Central memory CD4-positive, alpha-beta T cell (primary cell): ENCODE measurements at regions not wholly inside any gene's neighbourhood (a gene's known extent, or its start where the extent isn't known, plus 50 kb on each side); places are given as distances from the start of the nearest gene placed in this dataset.

ENCODE experiments used
- DNase-seq: peaks from one replicate; pipeline ENCODE4 v3.0.0; 2022

- no peak for DNase-seq
Observed at GRCh38 chr13:22253107-22253506, 582.2 kb downstream of the FGF9 start.

GRCh38 chr13:22256111-22256639 lies 585.3 kb downstream of the FGF9 start:
- no peak for DNase-seq

DNA sequence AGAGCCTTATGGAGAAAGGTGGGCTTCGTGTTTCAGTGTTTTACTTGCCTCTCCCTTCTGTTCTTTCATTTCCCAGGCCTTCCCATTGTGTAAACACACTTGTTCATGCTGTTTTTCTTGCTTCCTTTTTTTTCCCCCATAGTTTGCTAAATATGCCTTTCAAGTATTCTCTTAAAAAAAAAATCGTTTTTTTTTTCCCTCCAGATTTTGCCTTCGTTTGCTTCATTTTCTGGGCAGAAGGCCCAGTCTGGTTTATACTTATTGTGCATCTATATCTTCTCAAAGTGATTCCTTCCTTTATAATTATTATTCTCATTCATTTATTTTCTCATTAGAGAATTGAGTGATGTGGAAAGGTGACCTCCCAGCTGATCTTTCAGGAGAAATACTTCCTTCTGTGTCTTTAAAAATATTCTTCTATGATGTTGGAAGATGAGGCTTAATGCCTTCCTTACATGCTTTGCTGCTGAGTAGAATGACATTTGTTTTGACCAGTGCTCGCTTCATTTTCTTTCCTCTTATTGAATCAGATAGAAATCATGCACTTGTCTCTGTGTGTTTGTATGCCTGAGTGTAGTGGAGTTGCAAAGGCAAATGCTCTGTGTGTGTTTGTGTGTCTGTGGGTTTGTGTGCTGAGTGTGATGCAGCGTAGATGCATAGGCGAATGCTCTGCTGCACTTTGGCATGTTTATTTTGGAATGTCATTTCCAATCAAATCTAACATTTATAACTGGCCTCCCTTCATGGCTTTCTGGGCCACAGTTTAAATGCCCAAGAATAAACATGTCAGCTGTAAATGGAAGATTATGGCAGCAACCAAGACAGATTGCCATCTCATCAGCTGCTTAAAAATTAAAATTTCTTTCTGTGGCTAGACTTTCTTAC lies 591.4 kb downstream of the FGF9 start:
- no peak for DNase-seq

DNA sequence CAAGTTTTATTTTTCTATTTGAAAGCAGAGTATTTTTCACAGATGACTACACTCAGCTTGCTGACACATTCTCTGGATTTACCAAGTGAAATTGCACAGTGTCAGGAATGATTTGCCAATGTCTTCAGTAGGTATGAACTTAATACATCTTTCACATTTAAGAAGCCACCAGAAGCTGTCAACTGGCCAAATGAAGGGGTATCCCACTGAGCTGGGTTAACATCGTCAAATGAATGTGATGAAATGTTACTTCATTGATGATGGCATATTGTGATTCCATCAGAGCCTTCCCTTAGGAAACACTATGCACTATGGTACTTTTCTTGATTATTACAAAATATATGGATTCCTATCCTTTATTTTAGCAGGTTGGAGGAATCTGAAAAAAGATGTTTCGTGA lies 592.3 kb downstream of the FGF9 start:
- DNase-seq = no peak

- DNase-seq = no peak
Observed at GRCh38 chr13:22265563-22265962, 594.7 kb downstream of the FGF9 start.

DNA sequence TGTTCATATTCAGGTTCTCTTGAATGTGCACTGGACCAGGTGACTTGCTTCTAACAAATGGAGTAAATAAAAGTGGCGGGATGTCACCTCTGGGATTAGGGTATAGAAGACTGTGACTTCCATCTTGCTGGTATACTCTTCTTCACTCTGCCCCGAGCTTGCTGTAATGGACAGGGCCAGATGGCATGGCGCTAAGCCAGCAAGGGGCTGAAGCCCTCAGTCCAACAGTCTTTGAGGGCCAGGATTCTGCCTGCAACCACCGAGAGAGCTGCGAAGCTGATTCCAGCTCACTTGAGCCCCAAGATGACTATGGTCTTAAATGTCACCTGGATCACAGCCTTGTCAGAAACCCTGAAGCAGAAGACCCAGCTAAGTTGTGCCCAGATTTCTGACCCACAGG lies 600.0 kb downstream of the FGF9 start:
- DNase-seq = no peak

- DNase-seq = no peak
Observed at GRCh38 chr13:22271903-22272302, 601.0 kb downstream of the FGF9 start.

- no peak for DNase-seq
Observed at GRCh38 chr13:22275393-22275792, 604.5 kb downstream of the FGF9 start.

DNA sequence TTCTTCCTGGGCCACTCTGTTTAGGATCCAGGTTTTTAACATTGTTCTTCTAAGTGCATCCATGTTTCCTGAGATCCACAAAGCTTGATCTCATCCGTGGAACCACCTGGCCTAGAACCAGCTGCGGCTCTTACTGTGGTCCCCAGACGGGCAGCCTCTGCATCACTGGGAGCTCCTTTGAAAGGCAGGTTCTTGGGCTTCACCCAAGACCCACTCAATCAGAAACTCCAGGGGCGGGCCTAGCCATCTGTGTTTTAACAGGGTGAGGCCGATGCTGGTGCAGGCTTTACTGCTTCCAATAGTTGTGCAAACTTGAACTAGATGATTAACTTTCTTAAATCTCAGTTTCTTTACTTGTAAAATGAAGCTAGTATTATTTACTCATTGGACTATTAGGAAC lies 605.7 kb downstream of the FGF9 start:
- DNase-seq = no peak

DNA sequence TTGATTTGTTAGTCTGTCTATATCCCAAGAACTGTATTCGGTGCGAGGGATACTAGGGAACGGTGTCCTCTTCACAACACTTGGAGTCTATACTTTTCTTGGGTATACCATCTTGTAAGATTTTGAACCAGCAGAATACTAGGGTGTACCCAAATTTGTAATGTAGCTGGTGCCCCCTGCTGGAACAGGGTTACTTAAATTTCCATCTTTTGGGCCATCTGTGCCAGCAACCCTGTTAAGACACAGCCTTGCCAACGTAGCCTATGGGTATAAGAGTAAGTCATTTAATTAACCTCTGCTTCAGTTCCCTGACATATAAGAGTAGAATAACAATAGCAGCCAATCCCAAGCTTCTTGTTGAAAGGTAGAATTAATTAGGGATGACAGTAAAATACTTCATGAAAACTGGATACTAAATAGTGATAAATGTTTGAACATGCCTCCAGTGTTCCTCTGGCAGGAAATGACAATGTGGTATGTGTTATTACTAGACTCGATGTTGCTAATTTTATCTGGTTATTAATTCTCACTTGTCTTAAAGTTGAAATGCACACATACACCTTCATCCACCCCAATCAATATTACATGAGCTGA lies 607.6 kb downstream of the FGF9 start:
- peak; percentile 44 for DNase-seq

GRCh38 chr13:22285867-22286266 lies 615.0 kb downstream of the FGF9 start:
- no peak for DNase-seq

- DNase-seq = no peak
Observed at GRCh38 chr13:22286338-22286737, 615.5 kb downstream of the FGF9 start.

- DNase-seq = no peak
Observed at GRCh38 chr13:22287343-22287920, 616.6 kb downstream of the FGF9 start.

DNA sequence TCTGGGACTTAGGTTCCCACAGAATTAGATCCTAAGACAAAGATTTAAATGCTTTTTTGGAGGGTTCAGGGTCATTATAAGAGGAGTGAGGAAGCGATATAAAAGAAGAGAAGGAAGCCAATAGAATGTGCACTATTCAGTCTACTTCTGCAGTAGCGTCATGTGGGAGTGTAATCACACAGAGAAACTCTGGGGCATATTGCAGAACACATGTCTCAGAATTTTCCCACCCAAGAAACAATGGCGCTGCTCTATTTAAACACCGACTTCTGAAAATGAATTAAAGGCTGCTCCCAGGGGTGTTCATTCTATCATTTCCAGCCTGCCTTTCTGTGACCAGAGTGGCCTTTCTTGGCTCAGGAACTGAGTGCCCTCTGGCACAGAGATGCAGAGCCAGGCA lies 617.6 kb downstream of the FGF9 start:
- no peak for DNase-seq

DNA sequence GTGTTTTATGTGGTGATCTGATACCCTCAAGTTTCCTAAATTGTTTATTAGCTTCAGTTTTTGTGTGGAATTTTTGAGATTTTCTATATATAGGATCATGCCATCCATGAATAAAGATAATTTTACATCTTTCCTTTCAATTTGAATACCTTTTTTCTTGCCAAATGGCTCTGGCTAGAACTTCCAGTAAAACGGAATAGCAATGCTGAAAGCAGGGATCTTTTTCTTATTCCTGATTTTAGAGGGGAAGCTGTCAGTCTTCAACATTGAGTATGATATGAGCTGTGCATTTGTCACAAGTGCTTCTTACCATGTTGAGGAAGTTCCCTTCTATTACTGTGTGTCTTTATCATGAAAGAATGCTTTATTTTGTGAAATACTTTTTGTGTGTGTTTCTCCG lies 618.8 kb downstream of the FGF9 start:
- no peak for DNase-seq

GRCh38 chr13:22298530-22298929 lies 627.7 kb downstream of the FGF9 start:
- DNase-seq = no peak

DNA sequence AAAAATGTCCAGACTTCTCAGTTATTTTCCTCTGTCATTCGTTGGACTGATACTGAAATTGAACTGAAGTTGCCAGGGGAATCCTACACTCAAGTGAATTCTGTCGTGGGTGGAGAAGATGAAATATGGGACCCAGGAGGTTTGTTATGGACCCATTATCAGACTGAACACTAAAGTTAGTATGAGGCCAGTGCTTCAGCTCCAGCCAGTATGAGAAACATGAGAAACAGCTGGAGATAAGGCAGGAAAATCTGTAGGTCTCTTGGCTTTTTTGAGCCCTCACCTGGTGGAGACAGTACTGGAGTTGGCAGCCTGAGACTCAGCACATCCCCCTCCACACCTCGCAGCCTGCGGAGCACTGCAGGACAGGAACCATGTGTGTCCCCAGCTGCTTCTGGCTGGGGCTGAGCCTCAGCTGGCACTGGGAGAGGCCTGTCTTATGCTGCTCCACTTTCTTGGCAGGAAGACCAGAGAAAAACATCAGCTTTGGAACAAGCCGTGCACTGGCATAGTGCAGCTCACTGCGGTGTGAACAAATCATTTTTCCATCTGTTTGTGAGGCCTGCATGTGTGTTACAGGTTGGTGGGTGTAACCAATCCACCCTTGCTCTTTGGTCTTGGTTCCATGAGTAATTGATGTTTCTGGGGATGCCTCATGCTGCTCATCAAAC lies 641.0 kb downstream of the FGF9 start:
- no peak for DNase-seq

GRCh38 chr13:22312405-22312803 lies 641.5 kb downstream of the FGF9 start:
- DNase-seq = no peak

DNA sequence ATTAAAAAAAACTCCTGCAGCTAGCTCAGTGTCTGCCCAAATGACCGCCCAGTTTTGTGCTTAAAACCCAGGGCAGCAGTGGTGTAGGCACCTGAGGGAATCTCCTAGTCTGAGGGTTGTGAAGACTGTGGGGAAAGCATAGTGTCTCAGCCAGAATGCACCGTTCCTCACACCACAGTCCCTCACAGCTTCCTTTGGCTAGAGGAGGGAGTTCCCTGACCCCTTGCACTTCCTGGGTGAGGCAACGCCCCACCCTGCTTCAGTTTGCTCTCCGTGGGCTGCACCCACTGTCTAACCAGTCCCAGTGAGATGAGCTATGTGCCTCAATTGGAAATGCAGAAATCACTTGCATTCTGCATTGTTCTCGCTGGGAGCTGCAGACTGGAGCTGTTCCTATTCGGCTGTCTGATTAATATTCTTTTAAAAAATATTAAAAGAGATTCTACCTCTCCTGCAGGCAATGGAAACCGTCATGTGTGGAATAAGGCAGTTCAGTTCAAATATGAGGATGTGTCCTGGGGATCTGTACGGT lies 645.7 kb downstream of the FGF9 start:
- DNase-seq = no peak

- no peak for DNase-seq
Observed at GRCh38 chr13:22320991-22321390, 650.1 kb downstream of the FGF9 start.

- no peak for DNase-seq
Observed at GRCh38 chr13:22325761-22326160, 654.9 kb downstream of the FGF9 start.

- DNase-seq = no peak
Observed at GRCh38 chr13:22332416-22332815, 661.5 kb downstream of the FGF9 start.

DNA sequence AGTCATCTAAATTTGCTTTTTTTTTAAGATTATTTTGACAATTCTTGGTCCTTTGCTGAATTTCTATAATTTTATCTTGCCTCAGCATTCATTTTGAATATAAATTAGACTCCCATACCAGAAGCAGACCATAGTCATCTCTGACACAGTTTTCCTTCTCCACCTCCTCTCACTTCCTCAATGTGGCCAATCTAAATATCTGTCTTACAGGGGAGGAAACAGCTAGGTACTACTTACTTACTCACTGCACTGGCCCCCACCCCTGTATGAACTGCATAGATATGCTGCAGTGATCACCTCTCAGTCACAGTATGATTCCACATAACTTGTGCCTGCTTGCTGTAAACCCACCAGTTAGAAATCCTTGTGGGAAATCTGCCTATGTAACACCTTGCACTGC lies 665.6 kb downstream of the FGF9 start:
- DNase-seq = no peak
